K562 (cell line): ENCODE measurements at regions not wholly inside any gene's neighbourhood (a gene's known extent, or its start where the extent isn't known, plus 50 kb on each side); places are given as distances from the start of the nearest gene placed in this dataset.

Source experiments
- ATAC-seq: fragments of 200-7000 bp; cut with Tn5 transposase; 3 replicates; pipeline ENCODE4 v1.9.1; 2020; ENCODE audit warnings: moderate library complexity
- BruUV-seq: library from RNA; stranded (reverse); fragments of 400-500 nt; replicated peaks from 2 replicates; lab custom pipeline; 2021; lab: Mats Ljungman, UMichigan
- CTCF ChIA-PET: fragments of 300-600 bp; formaldehyde crosslinking; extraction: SDS; loops from one replicate; lab custom pipeline; 2021; ENCODE audit warnings: low intra/inter-chr PET ratio; lab: Yijun Ruan, JAX
- POLR2A ChIA-PET: fragments of 300-600, 350-650 bp; sonication (Branson Sonifier 250); formaldehyde crosslinking; extraction: SDS; loops from one replicate; lab custom pipeline; 2021; ENCODE audit warnings: antibody characterized with exemption, inconsistent platforms; lab: Yijun Ruan, JAX
- DNase-seq, 4 experiments: peaks; one replicate each; pipeline versions ENCODE4 v3.0.0 to v3.0.0-alpha.2; 2011 to 2018; ENCODE audit warnings: low spot score in 3 of 4, mixed read lengths in 3 of 4; ENCODE audit errors: extremely low read depth in 1 of 4
- FAIRE-seq: peaks from 2 replicates; lab custom pipeline; 2011; peaks lifted over from hg19 to GRCh38; lab: Jason Lieb, UNC
- H2AFZ ChIP-seq: 2 replicates; pipeline ENCODE4 v1.6.0; 2011; ENCODE audit warnings: low read depth, low read length, control low read depth, inconsistent platforms
- H3K27ac ChIP-seq: fragments of 200-600 bp; 3 replicates; pipeline ENCODE4 v1.8.0; 2011; ENCODE audit warnings: low read depth, mild to moderate bottlenecking, control low read depth, inconsistent platforms, low read length, moderate library complexity, mixed read lengths; ENCODE audit errors: extremely low read depth
- H3K27me3 ChIP-seq, 2 experiments: fragments of 300-600 bp in 1 of 2; 2 replicates in 1 of 2; 3 replicates in 1 of 2; pipeline versions ENCODE4 v1.6.0 to v1.8.0; 2011; ENCODE audit warnings: inconsistent platforms in 2 of 2, low read length in 2 of 2, mild to moderate bottlenecking in 1 of 2, mixed read lengths in 1 of 2, moderate library complexity in 1 of 2; ENCODE audit not compliant: control insufficient read depth in 2 of 2, insufficient read depth in 2 of 2
- H3K36me3 ChIP-seq: fragments of 300-600 bp; 3 replicates; pipeline ENCODE4 v1.8.0; 2011; ENCODE audit warnings: mild to moderate bottlenecking, low read length, inconsistent platforms; ENCODE audit not compliant: control insufficient read depth, insufficient read depth
- H3K4me1 ChIP-seq, 2 experiments: fragments of 200-600 bp in 1 of 2; replicated peaks in 1 of 2; 2 replicates in 1 of 2; 3 replicates in 1 of 2; pipeline versions ENCODE4 v1.5.1 to v1.8.0; 2011; ENCODE audit warnings: inconsistent platforms in 2 of 2, low read length in 2 of 2, mild to moderate bottlenecking in 1 of 2, mixed read lengths in 1 of 2, moderate library complexity in 1 of 2; ENCODE audit not compliant: control insufficient read depth in 2 of 2, insufficient read depth in 2 of 2
- H3K4me2 ChIP-seq: 2 replicates; pipeline ENCODE4 v1.6.1; 2011; ENCODE audit warnings: low read length, control low read depth, inconsistent platforms, mixed read lengths; ENCODE audit not compliant: insufficient read depth
- H3K4me3 ChIP-seq: fragments of 200-600 bp; sonication (generic), shearing (Covaris generic); 2 replicates; pipeline ENCODE4 v1.5.1; 2016; ENCODE audit warnings: control low read depth, inconsistent platforms
- H3K79me2 ChIP-seq: fragments of 200-600 bp; 3 replicates; pipeline ENCODE4 v1.8.0; 2011; ENCODE audit warnings: low read length, inconsistent platforms; ENCODE audit not compliant: control insufficient read depth, insufficient read depth
- H3K9ac ChIP-seq, 2 experiments: 2 replicates each; pipeline versions ENCODE4 v1.6.0 to v1.6.1; 2011; ENCODE audit warnings: low read depth in 2 of 2, low read length in 2 of 2, control low read depth in 1 of 2, inconsistent platforms in 1 of 2, mild to moderate bottlenecking in 1 of 2, mixed read lengths in 1 of 2; ENCODE audit not compliant: insufficient read depth in 1 of 2
- H3K9me1 ChIP-seq: one replicate; pipeline ENCODE4 v1.6.0; 2011; ENCODE audit warnings: inconsistent platforms, mild to moderate bottlenecking, low read length, moderate library complexity; ENCODE audit not compliant: control insufficient read depth, insufficient read depth
- H3K9me3 ChIP-seq: replicated peaks from 2 replicates; pipeline ENCODE4 v1.5.1; 2011; ENCODE audit warnings: low read depth, low read length, inconsistent platforms; ENCODE audit not compliant: control insufficient read depth, insufficient read depth
- H4K20me1 ChIP-seq: replicated peaks from 2 replicates; pipeline ENCODE4 v1.6.1; 2011; ENCODE audit warnings: low read length, inconsistent platforms, mixed read lengths; ENCODE audit not compliant: control insufficient read depth, insufficient read depth
- CREB3L1 ChIP-seq: fragments of 450-650 bp; IDR thresholded peaks from 2 replicates; pipeline ENCODE4 v1.6.1; 2014; ENCODE audit warnings: low read depth, mild to moderate bottlenecking, moderate library complexity, borderline replicate concordance
- FOXM1 ChIP-seq, 2 experiments: fragments of 450-650 bp in 1 of 2; sonication (generic) in 1 of 2; formaldehyde crosslinking in 1 of 2; IDR thresholded peaks; 2 replicates each; pipeline versions ENCODE4 v1.6.1 to v1.9.0; 2017 to 2022; ENCODE audit warnings: low read depth in 2 of 2, mild to moderate bottlenecking in 2 of 2, missing genetic modification reagents in 1 of 2, moderate library complexity in 1 of 2
- MAFG ChIP-seq: fragments of 450-650 bp; conservative IDR thresholded peaks from 2 replicates; pipeline ENCODE4 v1.6.1; 2016; ENCODE audit warnings: missing genetic modification characterization, missing compliant biosample characterization
- PKNOX1 ChIP-seq: fragments of 450-650 bp; IDR thresholded peaks from 2 replicates; pipeline ENCODE4 v1.6.1; 2016
- RBM17 ChIP-seq: fragments of 200-400 bp; formaldehyde crosslinking; IDR thresholded peaks from 2 replicates; pipeline ENCODE4 v1.6.1; 2017; ENCODE audit warnings: low read depth, mild to moderate bottlenecking, low read length, borderline replicate concordance
- TSC22D4 ChIP-seq: fragments of 450-650 bp; IDR thresholded peaks from 2 replicates; pipeline ENCODE4 v1.6.1; 2016; ENCODE audit warnings: missing genetic modification characterization, missing biosample characterization, control low read depth
- ZNF318 ChIP-seq, 2 experiments: fragments of 450-650 bp; IDR thresholded peaks; 2 replicates each; pipeline ENCODE4 v1.6.1; 2016; ENCODE audit warnings: mild to moderate bottlenecking in 2 of 2, borderline replicate concordance in 1 of 2, low read depth in 1 of 2, moderate library complexity in 1 of 2
- ZNF639 ChIP-seq, 2 experiments: fragments of 200-800 bp in 1 of 2; sonication (Bioruptor generic) in 1 of 2; sonication (generic) in 1 of 2; formaldehyde crosslinking in 1 of 2; IDR thresholded peaks in 1 of 2; conservative IDR thresholded peaks in 1 of 2; 2 replicates each; pipeline versions ENCODE4 v1.5.0 to v1.6.1; 2016 to 2020; ENCODE audit warnings: missing compliant biosample characterization in 1 of 2, missing genetic modification characterization in 1 of 2, missing genetic modification reagents in 1 of 2
- WGBS: fragments of 100-300 bp; shearing (Covaris generic); methylation state at CpG from one replicate; pipeline ENCODE4 v1.1.6; 2016; ENCODE audit warnings: low coverage, mixed read lengths; ENCODE audit not compliant: insufficient coverage; ENCODE audit errors: missing lambda C conversion rate; 5-methylcytosine and 5-hydroxymethylcytosine counted together
- in situ Hi-C: fragments of 300-500 bp; cut with MboI; formaldehyde crosslinking; loops from 4 replicates; pipeline ENCODE4 v1.15.0; 2018; ENCODE audit warnings: inconsistent platforms, mixed read lengths
- intact Hi-C: fragments of 100-400 bp; cut with micrococcal nuclease; formaldehyde crosslinking; loops from 2 replicates; pipeline ENCODE4 v1.14.2; 2022

GRCh38 chrX:67338262-67338661 is 205.6 kb upstream of the AR start:
- H3K27me3 ChIP-seq: no peaks in the 10 kb centered on the region
- H3K4me3 ChIP-seq: no peak overlapping the region
- no peaks in the 10 kb centered on the region for H3K9me1 ChIP-seq
- H3K27ac ChIP-seq: no peak overlapping the region
- no peaks in the 10 kb centered on the region for H3K4me1 ChIP-seq
- intact Hi-C loops (no loop called here), in situ Hi-C loops (no loop called here)
- 0% methylated on average over 2 of the region's 2 CpGs for WGBS
- no peaks in the 10 kb centered on the region for H3K36me3 ChIP-seq
- H3K9ac ChIP-seq: no peak overlapping the region
- FAIRE-seq: no peak
- no peak for ATAC-seq
- POLR2A ChIA-PET: no interaction called here
- H3K79me2 ChIP-seq: no peaks in the 10 kb centered on the region
- H2AFZ ChIP-seq: no peak overlapping the region
- CTCF ChIA-PET: no interaction called here
- H3K9me3 ChIP-seq: no peaks in the 10 kb centered on the region
- no peak overlapping the region for H3K4me2 ChIP-seq
- no TSS peak for BruUV-seq
- DNase-seq: no peak
- H4K20me1 ChIP-seq: no peaks in the 10 kb centered on the region
- no peak for TF ChIP-seq RBM17
- TF ChIP-seq MAFG: no peak
- no peak for TF ChIP-seq FOXM1 (IDR thresholded peaks at IDR 0.05; ENCODE audit: low read depth)
- no peak for TF ChIP-seq FOXM1 (CRISPR knock-in tag; IDR thresholded peaks at IDR 0.05; ENCODE audit: low read depth)
- TF ChIP-seq TSC22D4: no peak
- no peak for TF ChIP-seq CREB3L1
- no peak for TF ChIP-seq ZNF639 (CRISPR knock-in tag; conservative IDR thresholded peaks at IDR 0.05 in 1 of 2, IDR thresholded peaks at IDR 0.05 in 1 of 2)
- TF ChIP-seq ZNF318 (IDR thresholded peaks at IDR 0.05; ENCODE audit: borderline replicate concordance in 1 of 2, low read depth in 1 of 2): no peak
- no peak for TF ChIP-seq PKNOX1
